ENCODE measurements at regions not wholly inside any gene's neighbourhood (a gene's known extent, or its start where the extent isn't known, plus 50 kb on each side); places are given as distances from the start of the nearest gene placed in this dataset.

DNA sequence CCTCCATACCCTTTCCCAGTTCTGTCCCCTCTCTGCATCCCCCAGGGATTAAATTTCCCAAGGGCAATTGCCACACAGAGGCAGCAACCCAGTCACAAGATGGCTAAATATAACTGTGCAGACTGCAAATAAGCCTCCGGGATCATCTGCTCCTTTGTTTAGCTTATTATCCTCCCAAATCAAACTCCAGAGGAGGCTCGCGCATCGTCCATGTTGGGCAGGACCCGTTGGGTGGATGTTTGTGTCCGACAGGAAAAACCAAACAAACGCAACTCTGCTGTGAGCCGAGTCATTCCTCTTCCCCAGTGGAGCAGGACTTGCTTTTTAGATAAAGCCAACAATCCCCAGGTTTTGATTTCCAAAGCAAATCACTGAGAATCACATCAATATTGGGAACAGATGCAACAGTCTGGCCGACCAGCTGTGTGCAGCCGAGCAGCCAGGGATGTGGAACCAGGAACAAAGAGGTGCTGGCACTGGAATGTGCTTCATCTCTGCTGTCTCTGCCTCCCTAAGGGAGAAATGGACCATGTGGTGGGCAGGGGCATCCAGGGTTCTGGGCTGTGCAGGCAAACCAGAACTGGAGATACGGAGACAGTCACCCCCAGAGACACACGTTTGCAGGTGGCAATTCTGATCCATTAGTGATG is 89.8 kb downstream of the PTTG1 start:
- no peak for DNase-seq

Data from DMS 273 treated with DMSO at 0.1 percent for 48 hours (cell line).